ENCODE measurements at regions not wholly inside any gene's neighbourhood (a gene's known extent, or its start where the extent isn't known, plus 50 kb on each side); places are given as distances from the start of the nearest gene placed in this dataset.

- no peak for TF ChIP-seq CTCF (IDR thresholded peaks at IDR 0.05; ENCODE audit: extremely low read depth, insufficient read depth, missing control alignments)
- in situ Hi-C loops (cut with MboI; ENCODE audit: low pct_unique_long_range_greater_than_20kb, low sequenced_read_pairs, unreplicated experiment) = no loop called here
- no peak for DNase-seq (ENCODE audit: low spot score)
Observed at GRCh38 chr14:83558946-83559345, 1971.0 kb upstream of the FLRT2 start.

DNA sequence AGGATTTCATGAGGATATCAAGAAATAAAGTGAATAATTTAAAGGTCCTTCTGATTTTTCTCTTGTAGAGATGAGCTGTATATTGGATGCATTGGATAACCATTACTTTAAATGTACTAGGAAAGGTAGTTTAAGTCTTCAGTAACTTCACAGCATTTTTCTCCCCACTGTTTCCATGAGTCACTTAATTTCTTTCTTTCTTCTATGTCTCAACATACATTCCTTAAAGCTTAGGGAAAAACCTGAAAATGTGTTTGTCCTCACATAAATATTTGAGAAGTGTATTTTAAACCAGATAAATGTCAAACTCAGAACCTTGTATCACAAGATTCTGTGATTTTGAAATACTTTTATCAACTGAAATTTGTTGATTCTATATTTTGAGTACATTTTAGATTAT, 1970.2 kb upstream of the FLRT2 start:
- DNase-seq (ENCODE audit: low spot score) = no peak
- no peak for TF ChIP-seq CTCF (IDR thresholded peaks at IDR 0.05; ENCODE audit: extremely low read depth, insufficient read depth, missing control alignments)
- in situ Hi-C loops (cut with MboI; ENCODE audit: low pct_unique_long_range_greater_than_20kb, low sequenced_read_pairs, unreplicated experiment) = no loop called here

- no peak for TF ChIP-seq CTCF (IDR thresholded peaks at IDR 0.05; ENCODE audit: extremely low read depth, insufficient read depth, missing control alignments)
- in situ Hi-C loops (cut with MboI; ENCODE audit: low pct_unique_long_range_greater_than_20kb, low sequenced_read_pairs, unreplicated experiment) = no loop called here
- no peak for DNase-seq (ENCODE audit: low spot score)
Observed at GRCh38 chr14:83561261-83561660, 1968.7 kb upstream of the FLRT2 start.

- DNase-seq (ENCODE audit: low spot score) = no peak
- in situ Hi-C loops (cut with MboI; ENCODE audit: low pct_unique_long_range_greater_than_20kb, low sequenced_read_pairs, unreplicated experiment) = no loop called here
- TF ChIP-seq CTCF (IDR thresholded peaks at IDR 0.05; ENCODE audit: extremely low read depth, insufficient read depth, missing control alignments) = no peak
Observed at GRCh38 chr14:83566567-83566966, 1963.4 kb upstream of the FLRT2 start.

DNA sequence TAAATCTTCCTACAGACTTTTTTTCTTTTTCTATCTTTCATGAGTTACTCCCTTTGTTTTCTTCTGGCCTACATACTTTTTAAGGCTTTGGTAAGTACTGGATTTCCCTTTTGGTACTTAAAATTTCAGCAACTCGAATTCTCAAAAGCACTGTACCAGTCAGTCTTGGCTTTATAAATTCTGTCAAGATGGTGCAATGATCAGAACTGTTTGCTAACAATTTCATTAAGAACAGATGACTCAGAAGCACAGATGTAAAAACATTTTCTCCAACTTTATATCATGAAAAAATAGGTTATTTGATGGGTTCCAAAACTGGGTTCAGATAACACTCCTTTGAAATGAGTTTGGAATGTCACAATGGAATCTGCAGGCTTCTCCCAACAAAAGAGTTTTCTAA, 1961.8 kb upstream of the FLRT2 start:
- no peak for DNase-seq (ENCODE audit: low spot score)
- no peak for TF ChIP-seq CTCF (IDR thresholded peaks at IDR 0.05; ENCODE audit: extremely low read depth, insufficient read depth, missing control alignments)
- in situ Hi-C loops (cut with MboI; ENCODE audit: low pct_unique_long_range_greater_than_20kb, low sequenced_read_pairs, unreplicated experiment) = no loop called here

DNA sequence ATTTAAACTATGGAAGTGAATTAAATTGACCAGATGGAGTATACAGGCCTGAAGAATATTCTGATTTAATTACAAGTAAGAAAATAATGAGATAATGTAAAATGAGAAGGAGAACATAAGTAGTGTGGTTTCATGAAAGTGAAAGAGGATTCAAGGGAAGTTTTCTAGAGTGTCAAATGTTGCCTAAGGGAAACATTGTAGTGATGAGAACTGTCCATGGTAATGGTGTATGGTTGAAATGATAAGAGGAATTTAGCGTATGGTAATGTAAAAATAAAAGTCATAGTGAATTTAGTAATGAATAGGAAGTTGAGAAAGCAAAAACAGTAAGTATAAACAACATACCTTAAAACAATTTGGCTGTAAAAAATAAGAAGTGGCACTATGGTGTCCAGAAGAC, 1954.6 kb upstream of the FLRT2 start:
- no peak for DNase-seq (ENCODE audit: low spot score)

More for the DNA sequence above, 1954.6 kb upstream of the FLRT2 start:
- in situ Hi-C loops (cut with MboI; ENCODE audit: low pct_unique_long_range_greater_than_20kb, low sequenced_read_pairs, unreplicated experiment) = no loop called here
- TF ChIP-seq CTCF (IDR thresholded peaks at IDR 0.05; ENCODE audit: extremely low read depth, insufficient read depth, missing control alignments) = no peak
